ENCODE measurements at regions not wholly inside any gene's neighbourhood (a gene's known extent, or its start where the extent isn't known, plus 50 kb on each side); places are given as distances from the start of the nearest gene placed in this dataset.

DNA sequence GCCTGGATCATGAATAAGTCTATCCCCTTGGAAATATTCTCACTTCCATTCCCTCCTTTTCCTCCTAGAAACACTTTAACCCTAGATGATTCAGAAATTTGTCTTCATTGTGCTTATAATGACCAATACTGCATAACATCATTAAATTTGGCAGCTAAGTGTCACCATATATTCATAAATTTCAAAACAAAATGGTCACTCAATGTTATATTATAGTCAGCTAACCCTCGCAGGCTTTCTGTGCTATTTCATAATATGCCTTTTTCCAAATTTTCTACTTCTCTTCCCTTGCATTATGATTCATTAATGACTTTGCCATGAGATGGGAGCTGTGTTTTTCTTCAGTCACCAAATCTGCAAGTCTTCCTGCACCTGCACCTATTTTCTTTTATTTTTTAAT lies 308.3 kb upstream of the AKR1E2 start:
- TF ChIP-seq, protein P1, sequence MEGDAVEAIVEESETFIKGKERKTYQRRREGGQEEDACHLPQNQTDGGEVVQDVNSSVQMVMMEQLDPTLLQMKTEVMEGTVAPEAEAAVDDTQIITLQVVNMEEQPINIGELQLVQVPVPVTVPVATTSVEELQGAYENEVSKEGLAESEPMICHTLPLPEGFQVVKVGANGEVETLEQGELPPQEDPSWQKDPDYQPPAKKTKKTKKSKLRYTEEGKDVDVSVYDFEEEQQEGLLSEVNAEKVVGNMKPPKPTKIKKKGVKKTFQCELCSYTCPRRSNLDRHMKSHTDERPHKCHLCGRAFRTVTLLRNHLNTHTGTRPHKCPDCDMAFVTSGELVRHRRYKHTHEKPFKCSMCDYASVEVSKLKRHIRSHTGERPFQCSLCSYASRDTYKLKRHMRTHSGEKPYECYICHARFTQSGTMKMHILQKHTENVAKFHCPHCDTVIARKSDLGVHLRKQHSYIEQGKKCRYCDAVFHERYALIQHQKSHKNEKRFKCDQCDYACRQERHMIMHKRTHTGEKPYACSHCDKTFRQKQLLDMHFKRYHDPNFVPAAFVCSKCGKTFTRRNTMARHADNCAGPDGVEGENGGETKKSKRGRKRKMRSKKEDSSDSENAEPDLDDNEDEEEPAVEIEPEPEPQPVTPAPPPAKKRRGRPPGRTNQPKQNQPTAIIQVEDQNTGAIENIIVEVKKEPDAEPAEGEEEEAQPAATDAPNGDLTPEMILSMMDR (IDR thresholded peaks at IDR 0.05; ENCODE audit: low read depth, low read length): no peak
- no peak overlapping the region for H3K4me3 ChIP-seq (ENCODE audit: low read depth, low read length)

DNA sequence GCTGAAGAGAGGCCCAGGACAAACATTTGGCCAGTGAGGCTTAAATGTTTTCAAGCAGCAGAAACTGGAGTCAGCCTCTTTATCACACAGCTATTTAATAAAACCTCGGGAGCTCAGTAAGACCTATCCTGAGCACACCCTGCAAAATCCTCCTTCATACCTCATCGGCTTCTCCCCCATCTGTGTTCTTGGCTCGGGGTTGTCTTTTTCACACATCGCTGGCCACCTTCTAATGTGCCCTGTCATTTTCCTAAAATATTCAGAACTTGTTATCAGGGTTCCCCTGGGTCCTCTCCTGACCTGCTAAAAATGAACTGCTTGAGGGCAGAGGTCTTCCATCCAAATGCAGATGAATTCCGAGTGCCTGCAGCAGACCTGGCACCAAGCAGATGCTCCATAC lies 310.3 kb upstream of the AKR1E2 start:
- TF ChIP-seq, protein P1 (IDR thresholded peaks at IDR 0.05; ENCODE audit: low read depth, low read length): no peak
- no peak overlapping the region for H3K4me3 ChIP-seq (ENCODE audit: low read depth, low read length)

DNA sequence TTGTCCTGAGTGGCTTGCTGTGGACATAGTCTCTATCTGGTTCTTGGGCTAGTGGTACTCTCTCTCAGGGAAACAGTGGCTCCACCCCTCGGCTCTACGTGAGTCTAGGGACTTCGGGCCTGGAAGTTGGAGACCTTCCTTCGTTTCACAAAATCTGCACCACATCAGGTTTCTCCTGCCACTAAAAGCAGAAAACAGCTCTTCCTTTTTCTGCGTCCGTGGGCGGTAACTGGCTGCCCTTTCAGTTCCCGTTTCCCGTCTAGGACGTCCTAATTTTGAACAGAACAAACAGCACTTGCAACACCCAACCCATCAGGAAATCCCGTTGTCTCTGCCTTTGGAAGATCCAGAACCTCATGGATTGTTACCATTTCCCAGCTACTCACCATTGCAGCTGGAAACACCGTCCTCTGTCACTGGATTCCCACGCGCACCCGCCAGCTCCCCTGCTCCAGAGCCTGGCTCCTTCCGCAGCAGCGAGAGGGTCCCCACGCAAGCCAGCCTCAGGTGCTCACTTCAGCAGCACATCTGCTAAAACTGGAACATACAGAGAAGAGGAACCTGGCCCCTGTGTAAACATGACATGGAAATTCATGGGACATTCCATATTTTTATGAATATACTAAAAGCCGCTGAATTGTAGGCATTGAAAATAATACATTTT lies 311.4 kb upstream of the AKR1E2 start:
- TF ChIP-seq, protein P1 (IDR thresholded peaks at IDR 0.05; ENCODE audit: low read depth, low read length): no peak
- H3K4me3 ChIP-seq (ENCODE audit: low read depth, low read length): no peak overlapping the region

DNA sequence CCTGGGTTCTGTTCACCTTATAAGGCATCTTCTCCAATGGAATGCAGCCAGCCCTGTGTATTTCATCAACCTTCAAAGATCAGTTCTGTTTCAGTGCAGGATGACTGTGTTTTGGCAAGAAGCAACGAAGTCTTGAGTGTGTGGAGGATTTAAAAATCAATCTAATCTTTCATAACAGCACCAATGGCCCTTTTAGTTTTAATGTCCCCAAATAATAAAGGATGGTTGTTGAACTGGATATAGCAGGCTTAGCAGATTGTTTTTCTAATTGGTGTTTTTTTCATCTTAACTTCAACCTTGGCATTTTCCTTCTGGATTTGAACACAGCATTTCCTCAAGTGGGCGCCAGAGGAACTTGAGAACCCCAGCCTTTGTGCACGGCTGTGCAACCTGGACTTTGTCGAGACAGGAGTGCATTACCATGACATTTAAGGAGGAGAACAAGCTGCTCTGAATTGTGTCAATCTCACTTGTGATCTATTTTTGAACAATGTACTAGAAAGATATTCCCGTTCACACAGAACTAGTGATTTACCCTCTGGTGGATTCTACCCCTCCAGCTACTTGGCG lies 313.3 kb upstream of the AKR1E2 start:
- H3K4me3 ChIP-seq (ENCODE audit: low read depth, low read length): no peak overlapping the region
- TF ChIP-seq, protein P1 (IDR thresholded peaks at IDR 0.05; ENCODE audit: low read depth, low read length): peak; percentile 60

DNA sequence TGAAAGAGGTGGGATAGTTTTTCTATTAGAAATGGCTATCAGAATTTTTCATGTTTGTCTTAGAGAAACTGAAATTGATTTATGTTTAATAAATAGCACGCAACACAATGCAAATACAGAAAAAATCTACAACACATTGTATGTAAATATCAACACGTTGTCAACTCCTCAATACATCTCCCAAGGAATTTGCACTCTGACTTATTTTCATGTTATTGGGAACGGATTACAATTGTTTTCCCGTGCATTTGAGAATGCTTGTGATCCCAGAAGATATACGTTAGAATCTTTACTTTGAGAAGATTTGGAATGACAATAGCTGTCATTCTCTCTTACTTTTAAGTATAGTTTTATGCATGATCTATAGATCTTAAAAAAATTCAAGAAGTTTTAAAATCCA lies 313.8 kb upstream of the AKR1E2 start:
- TF ChIP-seq, protein P1 (IDR thresholded peaks at IDR 0.05; ENCODE audit: low read depth, low read length): no peak
- no peak overlapping the region for H3K4me3 ChIP-seq (ENCODE audit: low read depth, low read length)

DNA sequence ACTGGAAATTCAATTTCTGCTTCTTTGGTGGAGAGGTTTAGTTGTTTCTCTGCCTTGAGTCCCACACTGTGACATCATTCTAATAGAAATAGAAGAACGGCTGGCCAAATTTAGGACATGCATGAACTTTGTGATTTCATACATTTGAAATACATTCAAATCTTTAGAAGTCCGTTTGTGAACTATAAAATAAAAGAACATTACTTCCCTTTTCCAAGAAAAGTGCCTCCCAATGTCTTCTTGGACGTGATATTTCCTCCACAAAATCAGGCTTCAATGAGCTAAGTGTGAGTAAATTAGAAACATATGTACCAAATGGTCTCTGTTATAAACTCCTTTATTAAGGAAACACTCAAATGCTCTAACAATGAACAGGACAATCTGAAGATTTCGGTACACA lies 314.5 kb upstream of the AKR1E2 start:
- TF ChIP-seq, protein P1 (IDR thresholded peaks at IDR 0.05; ENCODE audit: low read depth, low read length): no peak

DNA sequence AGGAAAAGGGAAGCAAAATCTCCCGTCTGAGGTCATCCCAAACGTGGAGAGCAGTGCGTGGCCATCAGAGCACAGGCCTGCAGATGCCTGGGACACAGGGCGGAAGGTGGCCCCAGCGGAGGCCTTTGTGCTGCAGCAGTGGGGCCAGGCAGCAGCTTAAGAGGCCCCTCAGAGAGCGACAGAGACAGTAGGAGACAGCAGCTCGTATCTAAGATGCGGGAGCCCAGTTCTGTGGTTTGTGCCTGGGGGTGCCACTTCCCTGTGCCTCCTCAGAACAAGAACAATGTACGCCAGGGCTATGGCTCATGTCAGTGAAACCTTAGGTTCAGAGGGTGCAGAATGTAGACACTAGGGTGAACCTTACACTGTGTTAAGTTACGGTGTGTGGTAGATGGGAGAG lies 316.6 kb upstream of the AKR1E2 start:
- TF ChIP-seq, protein P1 (IDR thresholded peaks at IDR 0.05; ENCODE audit: low read depth, low read length): no peak
- no peak overlapping the region for H3K4me3 ChIP-seq (ENCODE audit: low read depth, low read length)

More for the DNA sequence above, 314.5 kb upstream of the AKR1E2 start:
- H3K4me3 ChIP-seq (ENCODE audit: low read depth, low read length): no peak overlapping the region
